GM19455 (cell line): ENCODE measurements at regions not wholly inside any gene's neighbourhood (a gene's known extent, or its start where the extent isn't known, plus 50 kb on each side); places are given as distances from the start of the nearest gene placed in this dataset.

Experiments
- ATAC-seq: cut with Tn5 transposase; IDR thresholded peaks from one replicate; pipeline ENCODE4 v1.9.1; 2021; ENCODE audit not compliant: unreplicated experiment

- no peak for ATAC-seq
Observed at GRCh38 chr15:70449311-70450141, 313.8 kb downstream of the UACA start.

- ATAC-seq: no peak
Observed at GRCh38 chr15:70447928-70448698, 315.2 kb downstream of the UACA start.

GRCh38 chr15:70447521-70447920, 315.8 kb downstream of the UACA start:
- ATAC-seq: no peak

- no peak for ATAC-seq
Observed at GRCh38 chr15:70447081-70447480, 316.3 kb downstream of the UACA start.

GRCh38 chr15:70443486-70444273, 319.7 kb downstream of the UACA start:
- no peak for ATAC-seq

- ATAC-seq: no peak
Observed at GRCh38 chr15:70442616-70443321, 320.6 kb downstream of the UACA start.

- no peak for ATAC-seq
Observed at GRCh38 chr15:70442211-70442610, 321.1 kb downstream of the UACA start.

- ATAC-seq: no peak
Observed at GRCh38 chr15:70440416-70441138, 322.8 kb downstream of the UACA start.

- no peak for ATAC-seq
Observed at GRCh38 chr15:70439880-70440279, 323.5 kb downstream of the UACA start.

- ATAC-seq: no peak
Observed at GRCh38 chr15:70439304-70439877, 324.0 kb downstream of the UACA start.

- ATAC-seq: no peak
Observed at GRCh38 chr15:70438776-70439175, 324.6 kb downstream of the UACA start.

- ATAC-seq: no peak
Observed at GRCh38 chr15:70437882-70438451, 325.4 kb downstream of the UACA start.

- ATAC-seq: no peak
Observed at GRCh38 chr15:70437089-70437488, 326.3 kb downstream of the UACA start.

- peak; percentile 56 for ATAC-seq
Observed at GRCh38 chr15:70436428-70436827, 326.9 kb downstream of the UACA start.

- ATAC-seq: peak; percentile 48
Observed at GRCh38 chr15:70435872-70436271, 327.5 kb downstream of the UACA start.

- ATAC-seq: no peak
Observed at GRCh38 chr15:70435369-70435768, 328.0 kb downstream of the UACA start.

GRCh38 chr15:70433586-70434324, 329.6 kb downstream of the UACA start:
- no peak for ATAC-seq

GRCh38 chr15:70432924-70433495, 330.3 kb downstream of the UACA start:
- no peak for ATAC-seq
